OCI-LY7 (cell line): ENCODE measurements at regions not wholly inside any gene's neighbourhood (a gene's known extent, or its start where the extent isn't known, plus 50 kb on each side); places are given as distances from the start of the nearest gene placed in this dataset.

Source experiments
- EZH2phosphoT487 ChIP-seq: fragments of 200-600 bp; sonication (generic); IDR thresholded peaks from 2 replicates; pipeline ENCODE4 v1.6.1; 2018; ENCODE audit warnings: low read depth, borderline replicate concordance, mild to moderate bottlenecking, mixed run types, antibody characterized with exemption, low read length, moderate library complexity, mixed read lengths
- TF ChIP-seq, protein P1 (sequence below): fragments of 200-600 bp; sonication (generic); conservative IDR thresholded peaks from 2 replicates; pipeline ENCODE4 v1.5.1; 2014; ENCODE audit warnings: mild to moderate bottlenecking, antibody characterized with exemption, low read length, moderate library complexity, mixed read lengths

DNA sequence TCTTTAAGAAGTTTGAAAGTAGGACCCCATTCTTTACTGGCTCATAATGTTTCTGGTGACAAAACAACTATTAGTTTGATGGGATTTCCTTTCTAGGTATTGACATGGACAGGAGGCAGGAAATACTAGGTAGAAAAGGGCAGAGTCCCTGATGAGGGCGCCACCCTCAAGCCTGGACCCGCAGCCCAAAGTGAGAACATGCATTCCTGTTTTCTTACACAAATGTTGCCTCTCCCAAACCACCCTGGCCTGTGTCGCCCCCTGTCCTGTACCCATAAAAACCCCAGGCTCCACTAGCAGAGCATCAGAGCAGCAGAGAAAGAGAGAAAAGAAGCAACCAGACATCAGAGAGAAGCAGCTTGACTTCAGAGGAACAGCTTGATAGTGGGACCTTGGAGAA, 1055.2 kb upstream of the POT1 start:
- TF ChIP-seq EZH2phosphoT487, result no peak
- TF ChIP-seq, protein P1, sequence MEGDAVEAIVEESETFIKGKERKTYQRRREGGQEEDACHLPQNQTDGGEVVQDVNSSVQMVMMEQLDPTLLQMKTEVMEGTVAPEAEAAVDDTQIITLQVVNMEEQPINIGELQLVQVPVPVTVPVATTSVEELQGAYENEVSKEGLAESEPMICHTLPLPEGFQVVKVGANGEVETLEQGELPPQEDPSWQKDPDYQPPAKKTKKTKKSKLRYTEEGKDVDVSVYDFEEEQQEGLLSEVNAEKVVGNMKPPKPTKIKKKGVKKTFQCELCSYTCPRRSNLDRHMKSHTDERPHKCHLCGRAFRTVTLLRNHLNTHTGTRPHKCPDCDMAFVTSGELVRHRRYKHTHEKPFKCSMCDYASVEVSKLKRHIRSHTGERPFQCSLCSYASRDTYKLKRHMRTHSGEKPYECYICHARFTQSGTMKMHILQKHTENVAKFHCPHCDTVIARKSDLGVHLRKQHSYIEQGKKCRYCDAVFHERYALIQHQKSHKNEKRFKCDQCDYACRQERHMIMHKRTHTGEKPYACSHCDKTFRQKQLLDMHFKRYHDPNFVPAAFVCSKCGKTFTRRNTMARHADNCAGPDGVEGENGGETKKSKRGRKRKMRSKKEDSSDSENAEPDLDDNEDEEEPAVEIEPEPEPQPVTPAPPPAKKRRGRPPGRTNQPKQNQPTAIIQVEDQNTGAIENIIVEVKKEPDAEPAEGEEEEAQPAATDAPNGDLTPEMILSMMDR, result no peak
